ENCODE measurements at regions not wholly inside any gene's neighbourhood (a gene's known extent, or its start where the extent isn't known, plus 50 kb on each side); places are given as distances from the start of the nearest gene placed in this dataset.

GRCh38 chr2:138931284-138932256 lies 151.4 kb upstream of the NXPH2 start:
- Histone ChIP-seq H3K36me3 (ENCODE audit: control insufficient read depth, insufficient read depth, low read length) (no peaks in the 10 kb centered on the region), H3K4me1 (replicated peaks in 1 of 2; ENCODE audit: control insufficient read depth in 2 of 2, insufficient read depth in 2 of 2, low read length in 2 of 2) (no peaks in the 10 kb centered on the region), H3K4me2 (ENCODE audit: insufficient read depth, low read length) (no peak overlapping the region), H2AFZ (ENCODE audit: low read depth, low read length) (no peak overlapping the region), H3K27me3 (ENCODE audit: control insufficient read depth in 2 of 2, insufficient read depth in 2 of 2, low read length in 2 of 2) (no peaks in the 10 kb centered on the region), H3K9ac (ENCODE audit: insufficient read depth in 1 of 2, low read depth in 2 of 2, low read length in 2 of 2) (no peak overlapping the region), H3K79me2 (ENCODE audit: control insufficient read depth, insufficient read depth, low read length) (no peaks in the 10 kb centered on the region), H3K9me1 (ENCODE audit: control insufficient read depth, insufficient read depth, low read length) (no peaks in the 10 kb centered on the region), H3K4me3 (no peak overlapping the region), H3K9me3 (replicated peaks; ENCODE audit: control insufficient read depth, insufficient read depth, low read depth, low read length) (no peaks in the 10 kb centered on the region), H4K20me1 (replicated peaks; ENCODE audit: control insufficient read depth, insufficient read depth, low read length) (no peaks in the 10 kb centered on the region), H3K27ac (ENCODE audit: extremely low read depth, low read depth, low read length) (no peak overlapping the region)
- ChIA-PET POLR2A (no interaction called here), CTCF (ENCODE audit: low intra/inter-chr PET ratio) (no interaction called here)
- no peak for FAIRE-seq
- ATAC-seq, result no peak
- intact Hi-C loops (cut with micrococcal nuclease) (no loop called here), in situ Hi-C loops (cut with MboI) (no loop called here)
- TF ChIP-seq TSHZ1 (CRISPR knock-in tag; IDR thresholded peaks at IDR 0.05), result no peak
- no peak for TF ChIP-seq STAG1 (CRISPR knock-in tag; IDR thresholded peaks at IDR 0.05; ENCODE audit: borderline replicate concordance)
- no peak for TF ChIP-seq JUNB (CRISPR knock-in tag; conservative IDR thresholded peaks at IDR 0.05)
- TF ChIP-seq L3MBTL2 (IDR thresholded peaks at IDR 0.05), result no peak
- no peak for TF ChIP-seq ZNF699 (CRISPR knock-in tag; IDR thresholded peaks at IDR 0.05; ENCODE audit: insufficient replicate concordance)
- no peak for TF ChIP-seq HNRNPUL1 (IDR thresholded peaks at IDR 0.05; ENCODE audit: low read length)
- no peak for TF ChIP-seq EP400 (IDR thresholded peaks at IDR 0.05)
- TF ChIP-seq ETV6 (IDR thresholded peaks at IDR 0.05; ENCODE audit: borderline replicate concordance in 1 of 2, low read depth in 2 of 2, low read length in 1 of 2), result no peak
- TF ChIP-seq ETV6 (CRISPR knock-in tag; IDR thresholded peaks at IDR 0.05; ENCODE audit: borderline replicate concordance), result no peak
- TF ChIP-seq ZNF165 (CRISPR knock-in tag; IDR thresholded peaks at IDR 0.05; ENCODE audit: borderline replicate concordance), result no peak
- TF ChIP-seq ZBTB8A (IDR thresholded peaks at IDR 0.05; ENCODE audit: partially characterized antibody), result no peak
- no peak for TF ChIP-seq NBN (IDR thresholded peaks at IDR 0.05; ENCODE audit: low read depth)
- TF ChIP-seq PRMT5 (CRISPR knock-in tag; IDR thresholded peaks at IDR 0.05), result no peak
- no peak for TF ChIP-seq PHTF2 (CRISPR knock-in tag; IDR thresholded peaks at IDR 0.05)
- TF ChIP-seq U2AF1 (optimal IDR thresholded peaks at IDR 0.05; ENCODE audit: low read depth, low read length), result no peak
- TF ChIP-seq CREBBP (IDR thresholded peaks at IDR 0.05; ENCODE audit: low read depth, low read length), result no peak
- TF ChIP-seq TEAD4 (IDR thresholded peaks at IDR 0.05; ENCODE audit: low read length), result no peak
- no peak for TF ChIP-seq TEAD4 (CRISPR knock-in tag; IDR thresholded peaks at IDR 0.05; ENCODE audit: borderline replicate concordance)
- no peak for TF ChIP-seq HOXB6 (CRISPR knock-in tag; IDR thresholded peaks at IDR 0.05; ENCODE audit: borderline replicate concordance)
- no peak for TF ChIP-seq NCOR1 (IDR thresholded peaks at IDR 0.05)
- WGBS (ENCODE audit: insufficient coverage, low coverage, missing lambda C conversion rate), result 0% methylated on average over 15 of the region's 18 CpGs
- DNase-seq (ENCODE audit: extremely low read depth in 1 of 4, low spot score in 3 of 4), result no peak
- no TSS peak for BruUV-seq (replicated peaks)
